Naive thymus-derived CD4-positive, alpha-beta T cell (primary cell): ENCODE measurements at regions not wholly inside any gene's neighbourhood (a gene's known extent, or its start where the extent isn't known, plus 50 kb on each side); places are given as distances from the start of the nearest gene placed in this dataset.

Experiments used
- ATAC-seq: fragments of 150-1000 bp; cut with Tn5 transposase; 2 replicates; pipeline ENCODE4 v1.10.0; 2021; ENCODE audit warnings: mild to moderate bottlenecking, moderate library complexity
- CTCF ChIA-PET: fragments of 350-600 bp; sonication (Branson Sonifier 250); formaldehyde crosslinking; loops from one replicate; lab custom pipeline; 2021; ENCODE audit warnings: antibody characterized with exemption; lab: Charles Lee
- POLR2A ChIA-PET: fragments of 350-600 bp; sonication (Branson Sonifier 250); formaldehyde crosslinking; loops from one replicate; lab custom pipeline; 2021; ENCODE audit warnings: antibody characterized with exemption, inconsistent platforms; lab: Charles Lee
- DNase-seq, 9 donors: peaks; one replicate each; pipeline versions ENCODE4 v3.0.0 to v3.0.0-alpha.2; 2020 to 2022; ENCODE audit warnings: mixed read lengths in 1 of 9
- H3K27ac ChIP-seq: one replicate; pipeline ENCODE4 v1.7.0; 2013; ENCODE audit warnings: mild to moderate bottlenecking, low read depth, low read length, moderate library complexity
- H3K27me3 ChIP-seq, 2 donors: one replicate each; pipeline ENCODE4 v1.7.0; 2013; ENCODE audit warnings: low read length in 2 of 2, mild to moderate bottlenecking in 2 of 2, moderate library complexity in 2 of 2; ENCODE audit not compliant: control insufficient read depth in 2 of 2, insufficient read depth in 2 of 2
- H3K36me3 ChIP-seq, 3 experiments: 1 replicate in 2 of 3; 2 replicates in 1 of 3; pipeline ENCODE4 v1.7.0; 2013; ENCODE audit warnings: low read length in 3 of 3, mild to moderate bottlenecking in 3 of 3, moderate library complexity in 1 of 3; ENCODE audit not compliant: insufficient read depth in 3 of 3, control insufficient read depth in 2 of 3
- H3K4me1 ChIP-seq, 2 donors: one replicate each; pipeline ENCODE4 v1.7.0; 2013; ENCODE audit warnings: low read length in 2 of 2, mild to moderate bottlenecking in 2 of 2, moderate library complexity in 1 of 2; ENCODE audit not compliant: control insufficient read depth in 2 of 2, insufficient read depth in 2 of 2
- H3K4me3 ChIP-seq: 2 replicates; pipeline ENCODE4 v1.7.0; 2013; ENCODE audit warnings: mild to moderate bottlenecking, low read length
- H3K9me3 ChIP-seq, 3 experiments: 1 replicate in 2 of 3; 2 replicates in 1 of 3; pipeline ENCODE4 v1.7.0; 2013; ENCODE audit warnings: low read length in 3 of 3; ENCODE audit not compliant: control insufficient read depth in 2 of 3
- H3K27ac Mint-ChIP-seq, 9 donors: one replicate each; pipeline ENCODE4 v1.8.0; 2020 to 2022; ENCODE audit warnings: mixed read lengths in 9 of 9, mild to moderate bottlenecking in 8 of 9, moderate library complexity in 5 of 9, inconsistent platforms in 2 of 9
- H3K27me3 Mint-ChIP-seq, 5 donors: one replicate each; pipeline ENCODE4 v1.8.0; 2021 to 2022; ENCODE audit warnings: mixed read lengths in 5 of 5, mild to moderate bottlenecking in 1 of 5
- H3K36me3 Mint-ChIP-seq, 5 donors: one replicate each; pipeline ENCODE4 v1.8.0; 2020 to 2022; ENCODE audit warnings: mixed read lengths in 5 of 5, mild to moderate bottlenecking in 3 of 5, inconsistent platforms in 1 of 5
- H3K4me1 Mint-ChIP-seq, 7 donors: one replicate each; pipeline ENCODE4 v1.8.0; 2020 to 2022; ENCODE audit warnings: mixed read lengths in 7 of 7, mild to moderate bottlenecking in 3 of 7, inconsistent platforms in 1 of 7
- H3K4me3 Mint-ChIP-seq, 10 donors: one replicate each; pipeline ENCODE4 v1.8.0; 2020 to 2022; ENCODE audit warnings: mild to moderate bottlenecking in 10 of 10, mixed read lengths in 10 of 10, moderate library complexity in 6 of 10, inconsistent platforms in 2 of 10
- H3K9me3 Mint-ChIP-seq, 11 donors: one replicate each; pipeline ENCODE4 v1.8.0; 2020 to 2022; ENCODE audit warnings: mixed read lengths in 11 of 11, mild to moderate bottlenecking in 4 of 11, inconsistent platforms in 1 of 11, moderate library complexity in 1 of 11
- intact Hi-C, 2 donors: fragments of 100-400 bp; cut with micrococcal nuclease; formaldehyde crosslinking; loops; one replicate each; pipeline ENCODE4 v1.15.1; 2023

DNA sequence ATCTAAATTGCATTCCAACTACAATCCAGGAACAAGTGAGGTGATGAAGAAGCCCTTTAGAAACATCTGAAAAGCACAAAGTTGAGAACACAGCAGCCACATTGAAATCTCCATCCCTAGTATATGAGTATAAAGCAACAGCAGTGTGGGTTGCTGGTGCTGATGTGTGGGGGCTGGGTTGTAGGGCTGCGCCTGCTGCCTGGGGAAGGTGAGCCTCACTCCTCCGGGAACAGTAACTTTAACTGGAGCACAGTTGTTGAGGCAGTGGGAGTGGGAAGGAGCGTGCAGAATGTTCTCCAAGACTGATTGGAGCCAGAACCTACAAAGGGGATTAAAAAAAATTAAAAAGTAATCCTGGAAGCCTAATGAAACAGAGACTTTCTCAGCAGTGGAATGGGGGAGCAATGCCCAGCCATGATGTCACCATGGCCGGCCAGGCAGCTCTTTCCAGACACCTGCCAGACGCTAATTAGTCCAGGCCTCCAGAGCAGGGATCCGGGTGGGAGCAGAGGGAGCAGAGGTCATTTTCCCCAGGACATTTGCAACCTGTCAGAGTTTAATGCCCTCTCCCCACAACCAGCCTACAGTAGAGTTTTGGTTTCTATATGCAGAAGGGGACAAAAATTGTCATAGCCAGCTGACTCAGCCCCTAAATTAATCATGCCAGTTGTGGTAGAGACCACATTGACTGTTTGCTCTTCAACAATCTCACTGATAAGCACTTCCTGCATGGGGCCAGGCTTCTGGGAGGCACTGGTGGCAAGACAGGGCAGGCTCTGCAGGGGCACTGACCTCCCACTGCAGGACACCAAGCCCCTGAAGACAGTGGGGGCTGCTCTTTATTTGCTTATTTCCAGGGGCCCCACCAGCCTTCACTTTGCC is 133.0 kb upstream of the ZNF32 start:
- intact Hi-C loops, result no loop called here
- POLR2A ChIA-PET, result no interaction called here
- H3K27ac Mint-ChIP-seq, result peak overlapping the region in 2 of 9 donors; percentile 17 to 92
- ATAC-seq (peak; percentile 34), DNase-seq (peak in 1 of 9 donors; percentile 32)
- CTCF ChIA-PET, result no interaction called here
- H3K27me3 Mint-ChIP-seq, result peaks cover 0 to 2% (median 0%) of the 10 kb centered on the region in 5 donors
- no peaks in the 10 kb centered on the region for H3K9me3 ChIP-seq
- H3K36me3 ChIP-seq, result no peaks in the 10 kb centered on the region
- H3K36me3 Mint-ChIP-seq, result no peaks in the 10 kb centered on the region
- no peaks in the 10 kb centered on the region for H3K27me3 ChIP-seq
- no peak overlapping the region for H3K27ac ChIP-seq
- H3K4me1 Mint-ChIP-seq, result peaks cover 14 to 32% (median 24%) of the 10 kb centered on the region in 7 donors
- peaks cover 6 to 15% of the 10 kb centered on the region in 2 donors for H3K4me1 ChIP-seq
- no peak overlapping the region for H3K4me3 ChIP-seq
- H3K9me3 Mint-ChIP-seq, result no peaks in the 10 kb centered on the region
- no peak overlapping the region for H3K4me3 Mint-ChIP-seq

GRCh38 chr10:43778571-43778970 is 129.9 kb upstream of the ZNF32 start:
- Histone ChIP-seq H3K27ac (no peak overlapping the region), H3K36me3 (no peaks in the 10 kb centered on the region), H3K9me3 (no peaks in the 10 kb centered on the region), H3K4me3 (no peak overlapping the region), H3K27me3 (no peaks in the 10 kb centered on the region), H3K4me1 (peaks cover 6 to 15% of the 10 kb centered on the region in 2 donors)
- Mint-ChIP-seq H3K9me3 (no peaks in the 10 kb centered on the region), H3K27ac (peak overlapping the region in 6 of 9 donors; percentile 10 to 78 (median 24)), H3K4me1 (peaks cover 14 to 32% (median 24%) of the 10 kb centered on the region in 7 donors), H3K27me3 (peaks cover 0 to 4% (median 0%) of the 10 kb centered on the region in 5 donors), H3K4me3 (peak overlapping the region in 9 of 10 donors; percentile 6 to 64 (median 27)), H3K36me3 (no peaks in the 10 kb centered on the region)
- ATAC-seq, result no peak
- no peak for DNase-seq
- intact Hi-C loops, result no loop called here
- ChIA-PET CTCF (no interaction called here), POLR2A (no interaction called here)

DNA sequence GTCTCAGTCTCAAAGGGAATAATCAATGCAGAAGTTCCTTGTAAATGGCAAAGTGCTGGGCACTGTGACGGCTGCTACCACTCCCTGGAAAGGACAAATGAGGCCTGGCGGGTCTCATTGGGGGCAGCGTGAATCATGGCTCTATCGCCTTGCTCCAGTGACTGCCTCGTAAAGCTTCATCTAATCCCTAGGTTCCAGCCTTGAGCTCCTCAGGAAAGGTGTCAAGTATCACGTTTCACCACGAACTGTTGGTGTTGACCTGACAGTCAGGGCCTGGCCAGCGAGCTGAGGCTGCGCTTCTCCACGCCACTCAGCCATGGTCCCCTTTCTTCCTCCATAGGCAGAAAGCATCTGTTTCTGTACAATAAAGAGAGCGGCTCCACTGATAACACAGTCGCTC is 126.7 kb upstream of the ZNF32 start:
- H3K27ac Mint-ChIP-seq, result no peak overlapping the region
- intact Hi-C loops, result no loop called here
- no peak overlapping the region for H3K27ac ChIP-seq
- no peaks in the 10 kb centered on the region for H3K36me3 Mint-ChIP-seq
- POLR2A ChIA-PET, result no interaction called here
- H3K4me1 Mint-ChIP-seq, result peaks cover 8 to 18% (median 13%) of the 10 kb centered on the region in 7 donors
- peaks cover 0 to 8% (median 0%) of the 10 kb centered on the region in 11 donors for H3K9me3 Mint-ChIP-seq
- no peak overlapping the region for H3K4me3 Mint-ChIP-seq
- H3K4me3 ChIP-seq, result no peak overlapping the region
- peaks cover 6 to 7% of the 10 kb centered on the region in 2 donors for H3K4me1 ChIP-seq
- peaks cover 0 to 12% (median 0%) of the 10 kb centered on the region in 5 donors for H3K27me3 Mint-ChIP-seq
- H3K27me3 ChIP-seq, result no peaks in the 10 kb centered on the region
- no peaks in the 10 kb centered on the region for H3K36me3 ChIP-seq
- no peak for DNase-seq
- CTCF ChIA-PET, result no interaction called here
- no peaks in the 10 kb centered on the region for H3K9me3 ChIP-seq
- no peak for ATAC-seq

GRCh38 chr10:43774234-43774769 is 125.6 kb upstream of the ZNF32 start:
- no peaks in the 10 kb centered on the region for H3K27me3 ChIP-seq
- intact Hi-C loops, result no loop called here
- H3K27ac ChIP-seq, result no peak overlapping the region
- POLR2A ChIA-PET, result no interaction called here
- H3K4me1 ChIP-seq, result peaks cover 6 to 7% of the 10 kb centered on the region in 2 donors
- H3K36me3 ChIP-seq, result no peaks in the 10 kb centered on the region
- ATAC-seq (no peak), DNase-seq (no peak)
- CTCF ChIA-PET, result no interaction called here
- no peaks in the 10 kb centered on the region for H3K9me3 ChIP-seq
- H3K9me3 Mint-ChIP-seq, result peaks cover 0 to 14% (median 5%) of the 10 kb centered on the region in 11 donors
- H3K4me1 Mint-ChIP-seq, result peaks cover 8 to 16% (median 11%) of the 10 kb centered on the region in 7 donors
- H3K4me3 Mint-ChIP-seq, result no peak overlapping the region
- no peaks in the 10 kb centered on the region for H3K36me3 Mint-ChIP-seq
- no peak overlapping the region for H3K27ac Mint-ChIP-seq
- peaks cover 0 to 16% (median 0%) of the 10 kb centered on the region in 5 donors for H3K27me3 Mint-ChIP-seq
- no peak overlapping the region for H3K4me3 ChIP-seq

- Histone ChIP-seq H3K27me3 (no peaks in the 10 kb centered on the region), H3K4me3 (no peak overlapping the region), H3K27ac (no peak overlapping the region), H3K4me1 (peaks cover 2 to 3% of the 10 kb centered on the region in 2 donors), H3K9me3 (no peaks in the 10 kb centered on the region), H3K36me3 (no peaks in the 10 kb centered on the region)
- intact Hi-C loops, result no loop called here
- ATAC-seq (no peak), DNase-seq (no peak)
- CTCF ChIA-PET, result no interaction called here
- H3K36me3 Mint-ChIP-seq, result peaks cover 0 to under 1% (median 0%) of the 10 kb centered on the region in 5 donors
- POLR2A ChIA-PET, result no interaction called here
- H3K27me3 Mint-ChIP-seq, result peaks cover 0 to 16% (median 0%) of the 10 kb centered on the region in 5 donors
- H3K27ac Mint-ChIP-seq, result no peak overlapping the region
- H3K4me3 Mint-ChIP-seq, result no peak overlapping the region
- H3K4me1 Mint-ChIP-seq, result peaks cover 4 to 10% (median 6%) of the 10 kb centered on the region in 7 donors
- peaks cover 0 to 14% (median 7%) of the 10 kb centered on the region in 11 donors for H3K9me3 Mint-ChIP-seq
Measured at GRCh38 chr10:43773736-43774135, 125.1 kb upstream of the ZNF32 start.

GRCh38 chr10:43772171-43772570 is 123.5 kb upstream of the ZNF32 start:
- Mint-ChIP-seq H3K9me3 (peaks cover 0 to 29% (median 14%) of the 10 kb centered on the region in 11 donors), H3K4me3 (no peak overlapping the region), H3K27me3 (peaks cover 0 to 18% (median 0%) of the 10 kb centered on the region in 5 donors), H3K36me3 (peaks cover 0 to 9% (median 3%) of the 10 kb centered on the region in 5 donors), H3K4me1 (peaks cover 0 to 1% (median 0%) of the 10 kb centered on the region in 7 donors), H3K27ac (no peak overlapping the region)
- H3K4me3 ChIP-seq, result no peak overlapping the region
- ChIA-PET CTCF (no interaction called here), POLR2A (no interaction called here)
- H3K4me1 ChIP-seq, result no peaks in the 10 kb centered on the region
- H3K36me3 ChIP-seq, result no peaks in the 10 kb centered on the region
- no peak for DNase-seq
- intact Hi-C loops, result no loop called here
- no peak overlapping the region for H3K27ac ChIP-seq
- H3K27me3 ChIP-seq, result no peaks in the 10 kb centered on the region
- no peak for ATAC-seq
- H3K9me3 ChIP-seq, result no peaks in the 10 kb centered on the region
